Stimulated activated CD4-positive, alpha-beta T cell treated with anti-CD3 and anti-CD28 coated beads, Interleukin-15, amount 100 ng/mL, for 24 hours (primary cell): ENCODE measurements at regions not wholly inside any gene's neighbourhood (a gene's known extent, or its start where the extent isn't known, plus 50 kb on each side); places are given as distances from the start of the nearest gene placed in this dataset.

Source experiments
- DNase-seq: peaks from one replicate; pipeline ENCODE4 v3.0.0-alpha.2; 2020

- no peak for DNase-seq
Observed at GRCh38 chr12:18207266-18207665, 54.1 kb upstream of the PIK3C2G start.

- DNase-seq = no peak
Observed at GRCh38 chr12:18206198-18206597, 55.1 kb upstream of the PIK3C2G start.

- no peak for DNase-seq
Observed at GRCh38 chr12:18204053-18204452, 57.3 kb upstream of the PIK3C2G start.

- DNase-seq = no peak
Observed at GRCh38 chr12:18192119-18192518, 69.2 kb upstream of the PIK3C2G start.

GRCh38 chr12:18183141-18183540 is 78.2 kb upstream of the PIK3C2G start:
- no peak for DNase-seq

- no peak for DNase-seq
Observed at GRCh38 chr12:18171571-18171970, 81.6 kb upstream of the RERGL start.

GRCh38 chr12:18168016-18168415 is 78.0 kb upstream of the RERGL start:
- DNase-seq = no peak

- no peak for DNase-seq
Observed at GRCh38 chr12:18165889-18166288, 75.9 kb upstream of the RERGL start.

GRCh38 chr12:18165422-18165871 is 75.5 kb upstream of the RERGL start:
- peak; percentile 4 for DNase-seq

GRCh38 chr12:18160901-18161300 is 70.9 kb upstream of the RERGL start:
- DNase-seq = no peak

GRCh38 chr12:18158774-18159557 is 69.0 kb upstream of the RERGL start:
- peak; percentile 21 for DNase-seq

GRCh38 chr12:18153826-18154225 is 63.8 kb upstream of the RERGL start:
- no peak for DNase-seq

- no peak for DNase-seq
Observed at GRCh38 chr12:18151036-18151435, 61.0 kb upstream of the RERGL start.

- DNase-seq = no peak
Observed at GRCh38 chr12:18148961-18149360, 59.0 kb upstream of the RERGL start.

GRCh38 chr12:18146363-18146762 is 56.4 kb upstream of the RERGL start:
- DNase-seq = no peak

- no peak for DNase-seq
Observed at GRCh38 chr12:18145924-18146323, 55.9 kb upstream of the RERGL start.

GRCh38 chr12:18141048-18141982 is 51.3 kb upstream of the RERGL start:
- DNase-seq = no peak

GRCh38 chr12:18139989-18140596 is 50.1 kb upstream of the RERGL start:
- no peak for DNase-seq
